ENCODE measurements at regions not wholly inside any gene's neighbourhood (a gene's known extent, or its start where the extent isn't known, plus 50 kb on each side); places are given as distances from the start of the nearest gene placed in this dataset.

DNA sequence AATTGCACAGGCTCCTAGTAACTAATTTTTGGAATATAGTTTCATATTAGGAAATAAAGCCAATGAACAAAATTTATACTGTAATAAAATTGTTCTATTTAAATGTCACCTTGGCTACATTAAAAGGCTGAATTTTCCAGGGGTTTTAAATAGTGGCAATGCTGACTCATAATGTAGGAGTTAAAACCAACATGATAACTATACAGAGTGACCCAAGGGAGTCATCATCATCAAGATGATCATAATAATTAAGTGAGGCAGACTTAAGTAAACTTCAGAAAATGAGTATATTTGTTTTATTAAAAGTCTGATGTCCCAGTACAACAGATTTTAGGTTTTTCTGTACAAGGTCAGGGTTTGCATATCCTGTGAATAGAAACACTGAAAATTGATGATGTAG is 183.4 kb downstream of the PLPPR4 start:
- Histone ChIP-seq H3K4me2 (ENCODE audit: low read depth, low read length, poor library complexity, severe bottlenecking) (no peak overlapping the region), H3K9me3 (ENCODE audit: low read length) (no peaks in the 10 kb centered on the region), H2AFZ (ENCODE audit: low read length) (no peak overlapping the region), H3K9ac (ENCODE audit: low read length) (no peak overlapping the region), H4K20me1 (ENCODE audit: insufficient read depth, low read depth, low read length) (no peaks in the 10 kb centered on the region), H3K9me2 (replicated peaks; ENCODE audit: insufficient read depth, low read length) (no peaks in the 10 kb centered on the region), H3K27ac (ENCODE audit: low read length) (no peak overlapping the region), H3K36me3 (ENCODE audit: insufficient read depth, low read length) (no peaks in the 10 kb centered on the region), H3K79me2 (ENCODE audit: low read length) (no peaks in the 10 kb centered on the region), H3K4me3 (ENCODE audit: low read length) (no peak overlapping the region), H3K27me3 (ENCODE audit: low read length) (no peaks in the 10 kb centered on the region), H3K4me1 (ENCODE audit: low read length) (no peaks in the 10 kb centered on the region)
- DNase-seq, result no peak

GRCh38 chr1:99455760-99456159 is 190.2 kb upstream of the PALMD start:
- H3K4me3 ChIP-seq (ENCODE audit: low read length), result no peak overlapping the region

DNA sequence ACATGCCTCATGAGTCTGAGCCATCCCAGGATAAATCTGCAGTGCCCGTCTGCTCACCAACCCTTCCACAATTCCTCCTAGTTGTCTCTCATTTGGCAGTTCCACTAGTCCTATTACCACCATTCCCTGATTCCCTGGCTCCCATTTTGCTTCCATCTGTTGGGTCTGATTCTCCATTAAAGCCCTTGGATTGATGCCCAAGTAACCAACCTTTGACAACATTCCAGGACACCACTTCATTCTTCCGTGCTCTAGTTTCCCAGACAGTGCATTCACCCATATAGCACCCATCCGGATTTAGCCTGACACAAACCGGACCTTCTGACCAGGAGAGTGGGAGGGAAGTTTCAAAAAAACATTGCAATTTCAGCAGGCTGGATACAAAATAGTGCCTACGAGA is 189.4 kb upstream of the PALMD start:
- no peaks in the 10 kb centered on the region for H3K79me2 ChIP-seq (ENCODE audit: low read length)
- no peak overlapping the region for H2AFZ ChIP-seq (ENCODE audit: low read length)
- H3K4me1 ChIP-seq (ENCODE audit: low read length), result no peaks in the 10 kb centered on the region
- no peak overlapping the region for H3K27ac ChIP-seq (ENCODE audit: low read length)
- no peak overlapping the region for H3K9ac ChIP-seq (ENCODE audit: low read length)
- H3K36me3 ChIP-seq (ENCODE audit: insufficient read depth, low read length), result no peaks in the 10 kb centered on the region
- no peak for DNase-seq
- no peaks in the 10 kb centered on the region for H4K20me1 ChIP-seq (ENCODE audit: insufficient read depth, low read depth, low read length)
- no peak overlapping the region for H3K4me2 ChIP-seq (ENCODE audit: low read depth, low read length, poor library complexity, severe bottlenecking)
- no peaks in the 10 kb centered on the region for H3K9me3 ChIP-seq (ENCODE audit: low read length)
- no peak overlapping the region for H3K4me3 ChIP-seq (ENCODE audit: low read length)
- no peaks in the 10 kb centered on the region for H3K9me2 ChIP-seq (replicated peaks; ENCODE audit: insufficient read depth, low read length)
- no peaks in the 10 kb centered on the region for H3K27me3 ChIP-seq (ENCODE audit: low read length)

More at GRCh38 chr1:99455760-99456159, 190.2 kb upstream of the PALMD start:
- no peak overlapping the region for H3K4me2 ChIP-seq (ENCODE audit: low read depth, low read length, poor library complexity, severe bottlenecking)
- DNase-seq, result no peak
- H3K27me3 ChIP-seq (ENCODE audit: low read length), result no peaks in the 10 kb centered on the region
- H3K4me1 ChIP-seq (ENCODE audit: low read length), result no peaks in the 10 kb centered on the region
- H3K27ac ChIP-seq (ENCODE audit: low read length), result no peak overlapping the region
- H3K36me3 ChIP-seq (ENCODE audit: insufficient read depth, low read length), result no peaks in the 10 kb centered on the region
- no peaks in the 10 kb centered on the region for H3K9me3 ChIP-seq (ENCODE audit: low read length)
- no peak overlapping the region for H3K9ac ChIP-seq (ENCODE audit: low read length)
- no peaks in the 10 kb centered on the region for H3K79me2 ChIP-seq (ENCODE audit: low read length)
- no peaks in the 10 kb centered on the region for H4K20me1 ChIP-seq (ENCODE audit: insufficient read depth, low read depth, low read length)
- H2AFZ ChIP-seq (ENCODE audit: low read length), result no peak overlapping the region
- no peaks in the 10 kb centered on the region for H3K9me2 ChIP-seq (replicated peaks; ENCODE audit: insufficient read depth, low read length)

GRCh38 chr1:99457381-99458165 is 188.3 kb upstream of the PALMD start:
- Histone ChIP-seq H3K9me2 (replicated peaks; ENCODE audit: insufficient read depth, low read length) (no peaks in the 10 kb centered on the region), H3K4me3 (ENCODE audit: low read length) (no peak overlapping the region), H2AFZ (ENCODE audit: low read length) (no peak overlapping the region), H3K4me1 (ENCODE audit: low read length) (no peaks in the 10 kb centered on the region), H3K79me2 (ENCODE audit: low read length) (no peaks in the 10 kb centered on the region), H3K9ac (ENCODE audit: low read length) (no peak overlapping the region), H3K36me3 (ENCODE audit: insufficient read depth, low read length) (no peaks in the 10 kb centered on the region), H3K9me3 (ENCODE audit: low read length) (no peaks in the 10 kb centered on the region), H3K27ac (ENCODE audit: low read length) (no peak overlapping the region), H3K4me2 (ENCODE audit: low read depth, low read length, poor library complexity, severe bottlenecking) (no peak overlapping the region), H3K27me3 (ENCODE audit: low read length) (no peaks in the 10 kb centered on the region), H4K20me1 (ENCODE audit: insufficient read depth, low read depth, low read length) (no peaks in the 10 kb centered on the region)
- DNase-seq, result no peak

DNA sequence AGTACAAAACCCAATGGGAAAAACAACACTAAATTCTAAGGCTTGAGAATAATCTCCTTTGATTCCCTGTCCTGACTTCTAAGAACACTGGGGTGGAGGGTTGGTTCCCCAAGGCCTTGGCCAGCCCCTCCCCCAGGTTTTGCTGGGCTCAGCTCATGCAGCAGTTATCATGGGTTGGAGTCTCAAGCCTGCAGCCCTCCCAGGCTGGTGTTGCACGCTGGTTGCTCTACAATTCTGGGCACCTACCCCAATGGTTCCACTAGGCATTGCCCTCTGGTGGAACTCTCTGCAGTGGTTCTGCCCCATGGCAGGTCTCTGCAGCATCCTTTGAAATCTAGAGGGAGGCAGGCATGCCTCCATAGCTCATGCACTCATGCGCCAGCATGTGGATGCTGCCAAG is 184.4 kb upstream of the PALMD start:
- H3K27me3 ChIP-seq (ENCODE audit: low read length), result no peaks in the 10 kb centered on the region
- H3K27ac ChIP-seq (ENCODE audit: low read length), result no peak overlapping the region
- no peak overlapping the region for H2AFZ ChIP-seq (ENCODE audit: low read length)
- no peaks in the 10 kb centered on the region for H3K36me3 ChIP-seq (ENCODE audit: insufficient read depth, low read length)
- no peak overlapping the region for H3K4me2 ChIP-seq (ENCODE audit: low read depth, low read length, poor library complexity, severe bottlenecking)
- H3K79me2 ChIP-seq (ENCODE audit: low read length), result no peaks in the 10 kb centered on the region
- H3K4me1 ChIP-seq (ENCODE audit: low read length), result no peaks in the 10 kb centered on the region
- no peaks in the 10 kb centered on the region for H3K9me3 ChIP-seq (ENCODE audit: low read length)
- H4K20me1 ChIP-seq (ENCODE audit: insufficient read depth, low read depth, low read length), result no peaks in the 10 kb centered on the region
- H3K9me2 ChIP-seq (replicated peaks; ENCODE audit: insufficient read depth, low read length), result no peaks in the 10 kb centered on the region
- no peak for DNase-seq
- no peak overlapping the region for H3K9ac ChIP-seq (ENCODE audit: low read length)
- no peak overlapping the region for H3K4me3 ChIP-seq (ENCODE audit: low read length)

DNA sequence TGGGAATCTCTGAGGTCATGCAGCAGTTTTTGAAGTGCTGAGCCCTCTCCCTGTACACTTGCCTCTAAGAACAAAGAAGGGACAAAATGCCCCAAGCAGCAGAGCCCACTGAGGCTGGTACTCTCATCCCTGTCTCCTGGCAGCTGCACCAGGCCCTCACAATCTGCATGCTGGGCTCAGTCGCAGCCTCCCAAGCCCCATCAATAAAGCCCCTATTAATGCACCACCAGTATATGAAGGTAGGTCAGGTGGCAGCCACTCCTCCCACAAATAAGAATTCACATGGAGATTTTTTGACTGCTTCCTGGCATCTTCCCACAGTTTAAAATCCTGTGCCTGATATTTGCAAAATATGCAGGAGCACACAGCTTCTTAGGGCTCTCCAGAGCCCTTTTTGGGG is 181.2 kb upstream of the PALMD start:
- H3K9ac ChIP-seq (ENCODE audit: low read length), result no peak overlapping the region
- DNase-seq, result no peak
- H3K36me3 ChIP-seq (ENCODE audit: insufficient read depth, low read length), result no peaks in the 10 kb centered on the region
- no peak overlapping the region for H3K4me3 ChIP-seq (ENCODE audit: low read length)
- no peaks in the 10 kb centered on the region for H4K20me1 ChIP-seq (ENCODE audit: insufficient read depth, low read depth, low read length)
- no peaks in the 10 kb centered on the region for H3K27me3 ChIP-seq (ENCODE audit: low read length)
- H3K4me2 ChIP-seq (ENCODE audit: low read depth, low read length, poor library complexity, severe bottlenecking), result no peak overlapping the region
- H2AFZ ChIP-seq (ENCODE audit: low read length), result no peak overlapping the region
- no peaks in the 10 kb centered on the region for H3K9me3 ChIP-seq (ENCODE audit: low read length)
- H3K9me2 ChIP-seq (replicated peaks; ENCODE audit: insufficient read depth, low read length), result no peaks in the 10 kb centered on the region
- no peak overlapping the region for H3K27ac ChIP-seq (ENCODE audit: low read length)
- no peaks in the 10 kb centered on the region for H3K79me2 ChIP-seq (ENCODE audit: low read length)
- no peaks in the 10 kb centered on the region for H3K4me1 ChIP-seq (ENCODE audit: low read length)

DNA sequence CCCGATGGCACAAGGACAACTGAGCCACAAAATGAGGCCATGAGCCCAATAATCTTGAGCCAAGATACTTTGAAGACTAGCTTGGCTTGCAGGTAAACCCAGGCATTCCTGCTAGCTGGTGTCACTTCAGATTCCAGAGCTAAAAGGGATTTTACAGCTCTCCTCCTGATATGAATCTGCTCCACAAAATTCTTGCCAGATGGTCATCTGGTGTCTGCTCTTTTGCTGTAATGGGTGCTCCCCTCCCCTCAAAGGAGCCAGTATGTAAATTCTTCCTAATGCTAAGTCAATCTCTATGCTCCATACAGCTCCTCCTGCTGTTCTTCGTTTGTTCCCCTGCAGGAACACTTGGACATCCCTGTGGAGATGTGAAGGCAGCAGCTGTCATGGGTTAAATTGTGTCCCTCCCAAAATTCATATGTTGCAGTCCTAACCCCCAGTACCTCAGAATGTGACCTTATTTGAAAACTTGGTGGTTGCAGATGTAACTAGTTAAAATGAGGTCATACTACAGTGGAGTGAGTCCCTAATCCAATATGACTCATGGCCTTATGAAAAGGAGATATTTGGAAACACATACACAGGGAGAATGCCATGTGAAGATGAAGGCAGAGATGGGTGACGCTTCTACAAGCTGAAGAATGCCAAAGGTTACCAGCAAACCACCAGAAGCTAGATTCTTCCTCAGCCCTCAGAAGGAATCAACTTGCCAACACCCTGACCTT is 180.6 kb upstream of the PALMD start:
- Histone ChIP-seq H2AFZ (ENCODE audit: low read length) (no peak overlapping the region), H3K9me2 (replicated peaks; ENCODE audit: insufficient read depth, low read length) (no peaks in the 10 kb centered on the region), H4K20me1 (ENCODE audit: insufficient read depth, low read depth, low read length) (no peaks in the 10 kb centered on the region), H3K27ac (ENCODE audit: low read length) (no peak overlapping the region), H3K36me3 (ENCODE audit: insufficient read depth, low read length) (no peaks in the 10 kb centered on the region), H3K4me3 (ENCODE audit: low read length) (no peak overlapping the region), H3K9me3 (ENCODE audit: low read length) (no peaks in the 10 kb centered on the region), H3K9ac (ENCODE audit: low read length) (no peak overlapping the region), H3K4me2 (ENCODE audit: low read depth, low read length, poor library complexity, severe bottlenecking) (no peak overlapping the region), H3K27me3 (ENCODE audit: low read length) (no peaks in the 10 kb centered on the region), H3K79me2 (ENCODE audit: low read length) (no peaks in the 10 kb centered on the region), H3K4me1 (ENCODE audit: low read length) (no peaks in the 10 kb centered on the region)
- no peak for DNase-seq

DNA sequence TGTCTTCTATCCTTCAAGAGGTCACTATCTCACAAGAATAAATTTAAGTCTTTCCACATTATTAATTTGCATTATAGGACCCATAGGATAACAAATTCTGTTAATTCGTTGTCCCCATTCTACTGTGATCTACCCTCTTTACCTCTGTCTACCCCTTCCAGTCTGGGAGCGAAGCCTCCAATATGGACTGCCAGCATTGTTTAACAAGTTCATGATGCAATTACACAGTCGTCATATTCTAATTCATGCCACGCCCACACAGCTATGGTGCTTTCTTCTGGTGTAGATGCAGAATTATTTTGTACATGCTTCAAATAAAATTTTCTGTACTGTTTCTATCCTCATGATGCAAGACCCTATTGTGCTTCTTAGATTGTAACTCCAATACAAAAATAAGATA is 178.3 kb upstream of the PALMD start:
- no peak for DNase-seq
- no peaks in the 10 kb centered on the region for H3K4me1 ChIP-seq (ENCODE audit: low read length)
- no peaks in the 10 kb centered on the region for H3K79me2 ChIP-seq (ENCODE audit: low read length)
- H3K36me3 ChIP-seq (ENCODE audit: insufficient read depth, low read length), result no peaks in the 10 kb centered on the region
- H2AFZ ChIP-seq (ENCODE audit: low read length), result no peak overlapping the region
- H4K20me1 ChIP-seq (ENCODE audit: insufficient read depth, low read depth, low read length), result no peaks in the 10 kb centered on the region
- no peak overlapping the region for H3K27ac ChIP-seq (ENCODE audit: low read length)
- H3K9me2 ChIP-seq (replicated peaks; ENCODE audit: insufficient read depth, low read length), result no peaks in the 10 kb centered on the region
- H3K9ac ChIP-seq (ENCODE audit: low read length), result no peak overlapping the region
- no peaks in the 10 kb centered on the region for H3K9me3 ChIP-seq (ENCODE audit: low read length)
- no peaks in the 10 kb centered on the region for H3K27me3 ChIP-seq (ENCODE audit: low read length)
- H3K4me3 ChIP-seq (ENCODE audit: low read length), result no peak overlapping the region
- no peak overlapping the region for H3K4me2 ChIP-seq (ENCODE audit: low read depth, low read length, poor library complexity, severe bottlenecking)
